ENCODE measurements at regions not wholly inside any gene's neighbourhood (a gene's known extent, or its start where the extent isn't known, plus 50 kb on each side); places are given as distances from the start of the nearest gene placed in this dataset.
"Not testable (repeated sequence)": the region's sequence is repeated elsewhere in the genome, so short reads cannot be mapped to it uniquely, and the experiment has no call there.

GRCh38 chrX:121592884-121593283, 545.5 kb downstream of the GLUD2 start:
- no peak for DNase-seq (ENCODE audit: low spot score in 2 of 2)
- Histone ChIP-seq H3K27me3 (ENCODE audit: low read depth) (no peaks in the 10 kb centered on the region), H3K4me1 (no peaks in the 10 kb centered on the region), H3K4me3 (no peak overlapping the region), H3K36me3 (replicated peaks) (no peaks in the 10 kb centered on the region), H3K9me3 (0 out of 2 replicates have a peak, but pooled peaks cover under 1% of the 10 kb centered on the region)
- in situ Hi-C loops (cut with MboI; ENCODE audit: low sequenced_read_pairs): no loop called here

- Histone ChIP-seq H3K9me3 (peaks cover 6% of the 10 kb centered on the region; the same call in 1 of the 2 replicates), H3K36me3 (replicated peaks) (no peaks in the 10 kb centered on the region), H3K27me3 (ENCODE audit: low read depth) (no peaks in the 10 kb centered on the region), H3K4me3 (no peak overlapping the region), H3K4me1 (peaks cover 12% of the 10 kb centered on the region)
- in situ Hi-C loops (cut with MboI; ENCODE audit: low sequenced_read_pairs): no loop called here
- no peak for DNase-seq (ENCODE audit: low spot score in 2 of 2)
These were observed 550.9 kb downstream of the GLUD2 start for GRCh38 chrX:121598356-121598755.

GRCh38 chrX:121635141-121635540, 587.7 kb downstream of the GLUD2 start:
- Histone ChIP-seq H3K9me3 (no peaks in the 10 kb centered on the region), H3K4me1 (peaks cover 5% of the 10 kb centered on the region), H3K27me3 (ENCODE audit: low read depth) (no peaks in the 10 kb centered on the region), H3K4me3 (no peak overlapping the region), H3K36me3 (replicated peaks) (no peaks in the 10 kb centered on the region)
- no peak for DNase-seq (ENCODE audit: low spot score in 2 of 2)
- in situ Hi-C loops (cut with MboI; ENCODE audit: low sequenced_read_pairs): no loop called here

GRCh38 chrX:121639781-121640180, 592.4 kb downstream of the GLUD2 start:
- Histone ChIP-seq H3K27me3 (ENCODE audit: low read depth) (no peaks in the 10 kb centered on the region), H3K4me3 (no peak overlapping the region), H3K4me1 (peaks cover 5% of the 10 kb centered on the region), H3K36me3 (replicated peaks) (no peaks in the 10 kb centered on the region), H3K9me3 (no peaks in the 10 kb centered on the region)
- peak in 1 of 2 experiments; percentile 25 for DNase-seq (ENCODE audit: low spot score in 2 of 2)
- in situ Hi-C loops (cut with MboI; ENCODE audit: low sequenced_read_pairs): no loop called here

GRCh38 chrX:121641560-121641959, 594.1 kb downstream of the GLUD2 start:
- in situ Hi-C loops (cut with MboI; ENCODE audit: low sequenced_read_pairs): no loop called here
- no peak for DNase-seq (ENCODE audit: low spot score in 2 of 2)
- H3K36me3 ChIP-seq (replicated peaks): no peaks in the 10 kb centered on the region
- H3K4me3 ChIP-seq: no peak overlapping the region
- no peaks in the 10 kb centered on the region for H3K27me3 ChIP-seq (ENCODE audit: low read depth)
- H3K4me1 ChIP-seq: peaks cover 5% of the 10 kb centered on the region
- H3K9me3 ChIP-seq: no peaks in the 10 kb centered on the region

GRCh38 chrX:121642415-121642814, 595.0 kb downstream of the GLUD2 start:
- Histone ChIP-seq H3K27me3 (ENCODE audit: low read depth) (no peaks in the 10 kb centered on the region), H3K4me1 (peaks cover 5% of the 10 kb centered on the region), H3K36me3 (replicated peaks) (no peaks in the 10 kb centered on the region), H3K9me3 (no peaks in the 10 kb centered on the region), H3K4me3 (no peak overlapping the region)
- in situ Hi-C loops (cut with MboI; ENCODE audit: low sequenced_read_pairs): no loop called here
- no peak for DNase-seq (ENCODE audit: low spot score in 2 of 2)

GRCh38 chrX:121649417-121649816, 602.0 kb downstream of the GLUD2 start:
- Histone ChIP-seq H3K4me1 (no peaks in the 10 kb centered on the region), H3K4me3 (no peak overlapping the region), H3K9me3 (no peaks in the 10 kb centered on the region), H3K36me3 (replicated peaks) (no peaks in the 10 kb centered on the region), H3K27me3 (ENCODE audit: low read depth) (no peaks in the 10 kb centered on the region)
- in situ Hi-C loops (cut with MboI; ENCODE audit: low sequenced_read_pairs): no loop called here
- DNase-seq (ENCODE audit: low spot score in 2 of 2): no peak

GRCh38 chrX:121655276-121655675, 607.9 kb downstream of the GLUD2 start:
- H3K27me3 ChIP-seq (ENCODE audit: low read depth): no peaks in the 10 kb centered on the region
- no peaks in the 10 kb centered on the region for H3K4me1 ChIP-seq
- H3K4me3 ChIP-seq: no peak overlapping the region
- in situ Hi-C loops (cut with MboI; ENCODE audit: low sequenced_read_pairs): no loop called here
- no peaks in the 10 kb centered on the region for H3K36me3 ChIP-seq (replicated peaks)
- no peak for DNase-seq (ENCODE audit: low spot score in 2 of 2)
- no peaks in the 10 kb centered on the region for H3K9me3 ChIP-seq

- no peaks in the 10 kb centered on the region for H3K4me1 ChIP-seq
- H3K27me3 ChIP-seq (ENCODE audit: low read depth): no peaks in the 10 kb centered on the region
- no peak for DNase-seq (ENCODE audit: low spot score in 2 of 2)
- no peak overlapping the region for H3K4me3 ChIP-seq
- in situ Hi-C loops (cut with MboI; ENCODE audit: low sequenced_read_pairs): no loop called here
- H3K36me3 ChIP-seq (replicated peaks): no peaks in the 10 kb centered on the region
- no peaks in the 10 kb centered on the region for H3K9me3 ChIP-seq
These were observed 618.8 kb downstream of the GLUD2 start for GRCh38 chrX:121666171-121666570.

GRCh38 chrX:121671649-121672048, 624.2 kb downstream of the GLUD2 start:
- no peaks in the 10 kb centered on the region for H3K36me3 ChIP-seq (replicated peaks)
- in situ Hi-C loops (cut with MboI; ENCODE audit: low sequenced_read_pairs): no loop called here
- no peak for DNase-seq (ENCODE audit: low spot score in 2 of 2)
- H3K9me3 ChIP-seq: no peaks in the 10 kb centered on the region
- no peaks in the 10 kb centered on the region for H3K27me3 ChIP-seq (ENCODE audit: low read depth)
- H3K4me3 ChIP-seq: no peak overlapping the region
- no peaks in the 10 kb centered on the region for H3K4me1 ChIP-seq

- H3K36me3 ChIP-seq (replicated peaks); H3K27me3 ChIP-seq (ENCODE audit: low read depth); H3K9me3 ChIP-seq; H3K4me1 ChIP-seq; in situ Hi-C loops (cut with MboI; ENCODE audit: low sequenced_read_pairs); H3K4me3 ChIP-seq: not testable (repeated sequence)
- DNase-seq (ENCODE audit: low spot score in 2 of 2): peak in 1 of 2 experiments; percentile 8
These were observed 661.8 kb downstream of the GLUD2 start for GRCh38 chrX:121709236-121709635.

- peak in 1 of 2 experiments; percentile 24 for DNase-seq (ENCODE audit: low spot score in 2 of 2)
- Histone ChIP-seq H3K27me3 (ENCODE audit: low read depth) (no peaks in the 10 kb centered on the region), H3K36me3 (replicated peaks) (no peaks in the 10 kb centered on the region), H3K4me3 (no peak overlapping the region), H3K4me1 (no peaks in the 10 kb centered on the region), H3K9me3 (no peaks in the 10 kb centered on the region)
- in situ Hi-C loops (cut with MboI; ENCODE audit: low sequenced_read_pairs): no loop called here
These were observed 686.1 kb downstream of the GLUD2 start for GRCh38 chrX:121733514-121733913.

GRCh38 chrX:121746105-121746504, 698.7 kb downstream of the GLUD2 start:
- Histone ChIP-seq H3K36me3 (replicated peaks) (no peaks in the 10 kb centered on the region), H3K27me3 (ENCODE audit: low read depth) (no peaks in the 10 kb centered on the region), H3K9me3 (no peaks in the 10 kb centered on the region), H3K4me1 (no peaks in the 10 kb centered on the region), H3K4me3 (no peak overlapping the region)
- in situ Hi-C loops (cut with MboI; ENCODE audit: low sequenced_read_pairs): no loop called here
- no peak for DNase-seq (ENCODE audit: low spot score in 2 of 2)

- H3K9me3 ChIP-seq; H3K27me3 ChIP-seq (ENCODE audit: low read depth); H3K4me1 ChIP-seq; in situ Hi-C loops (cut with MboI; ENCODE audit: low sequenced_read_pairs); H3K36me3 ChIP-seq (replicated peaks); DNase-seq (ENCODE audit: low spot score in 2 of 2); H3K4me3 ChIP-seq: not testable (repeated sequence)
These were observed 706.2 kb downstream of the GLUD2 start for GRCh38 chrX:121753602-121754001.

- no peaks in the 10 kb centered on the region for H3K9me3 ChIP-seq
- no peaks in the 10 kb centered on the region; the same call in 1 of the 2 replicates for H3K27me3 ChIP-seq (ENCODE audit: low read depth)
- H3K36me3 ChIP-seq (replicated peaks): no peaks in the 10 kb centered on the region
- H3K4me3 ChIP-seq: no peak overlapping the region
- DNase-seq (ENCODE audit: low spot score in 2 of 2): no peak
- H3K4me1 ChIP-seq: no peaks in the 10 kb centered on the region
- in situ Hi-C loops (cut with MboI; ENCODE audit: low sequenced_read_pairs): no loop called here
These were observed 706.9 kb downstream of the GLUD2 start for GRCh38 chrX:121754301-121754700.

Data from HAP-1 (cell line).